ENCODE measurements at regions not wholly inside any gene's neighbourhood (a gene's known extent, or its start where the extent isn't known, plus 50 kb on each side); places are given as distances from the start of the nearest gene placed in this dataset.

- TF ChIP-seq CTCF (conservative IDR thresholded peaks at IDR 0.05; ENCODE audit: low read length) (no peak), EZH2phosphoT487 (IDR thresholded peaks at IDR 0.05; ENCODE audit: borderline replicate concordance, low read depth, low read length) (no peak)
Observed at GRCh38 chr11:41926339-41926738, 466.9 kb upstream of the LRRC4C start.

Measured in OCI-LY7 (cell line).